ENCODE measurements at regions not wholly inside any gene's neighbourhood (a gene's known extent, or its start where the extent isn't known, plus 50 kb on each side); places are given as distances from the start of the nearest gene placed in this dataset.
A peak's percentile ranks its signal among the peaks of the same experiment; 100 is the strongest.

DNA sequence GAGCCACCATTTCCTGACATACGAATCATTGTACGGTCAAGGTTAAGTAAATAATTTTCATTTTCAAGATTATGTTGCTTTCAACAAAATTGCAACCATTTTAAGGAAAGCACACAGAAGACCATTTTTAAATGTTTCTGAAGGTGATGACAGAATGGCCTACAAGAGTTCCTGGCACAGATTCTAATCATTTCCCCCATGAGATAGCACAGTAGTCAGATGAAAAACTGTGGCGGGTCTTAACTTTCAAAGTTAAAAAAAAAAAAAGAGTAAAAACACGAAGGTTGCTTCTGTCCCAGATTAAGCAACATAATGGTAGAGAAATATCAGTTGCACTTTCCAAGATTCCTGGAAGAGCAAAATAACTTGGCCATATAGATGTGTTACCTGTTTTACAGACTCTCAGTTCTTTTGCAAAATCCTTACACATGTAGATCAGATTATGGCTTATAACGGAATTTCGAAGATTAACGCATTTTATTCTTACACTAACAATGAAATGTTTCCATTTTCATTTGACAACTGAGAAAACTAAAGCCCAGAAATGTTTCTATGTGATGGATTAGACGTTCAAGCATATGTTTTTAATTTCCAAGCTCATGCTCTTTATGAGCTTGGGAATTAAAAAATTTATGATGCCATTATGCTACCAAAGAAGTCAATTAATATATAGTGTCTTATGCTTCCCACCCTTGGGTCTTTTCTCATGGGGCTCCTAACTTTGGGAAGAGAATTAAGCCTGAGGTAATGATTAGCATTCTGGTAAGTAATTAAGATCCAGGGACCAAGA, 335.1 kb upstream of the CLNK start:
- 90% methylated on average over 8 of the region's 8 CpGs for WGBS
- DNase-seq (ENCODE audit: low read depth in 6 of 9, low spot score in 9 of 9): no peak
- H3K27ac ChIP-seq (ENCODE audit: low read depth in 1 of 2, low read length in 1 of 2): no peak overlapping the region
- H3K27me3 ChIP-seq (ENCODE audit: control insufficient read depth in 2 of 2, insufficient read depth in 1 of 2, low read length in 1 of 2): no peaks in the 10 kb centered on the region
- peaks cover 0 to 8% of the 10 kb centered on the region in 2 donors for H3K4me1 ChIP-seq (ENCODE audit: control insufficient read depth in 2 of 2, insufficient read depth in 2 of 2, low read length in 2 of 2)
- no peaks in the 10 kb centered on the region for H3K36me3 ChIP-seq (ENCODE audit: control insufficient read depth in 2 of 2, insufficient read depth in 2 of 2, low read length in 1 of 2)
- H3K9me3 ChIP-seq (ENCODE audit: control insufficient read depth in 2 of 2, insufficient read depth in 1 of 2, low read length in 1 of 2): no peaks in the 10 kb centered on the region
- no peak overlapping the region for H3K4me3 ChIP-seq (ENCODE audit: low read length in 2 of 2)

DNA sequence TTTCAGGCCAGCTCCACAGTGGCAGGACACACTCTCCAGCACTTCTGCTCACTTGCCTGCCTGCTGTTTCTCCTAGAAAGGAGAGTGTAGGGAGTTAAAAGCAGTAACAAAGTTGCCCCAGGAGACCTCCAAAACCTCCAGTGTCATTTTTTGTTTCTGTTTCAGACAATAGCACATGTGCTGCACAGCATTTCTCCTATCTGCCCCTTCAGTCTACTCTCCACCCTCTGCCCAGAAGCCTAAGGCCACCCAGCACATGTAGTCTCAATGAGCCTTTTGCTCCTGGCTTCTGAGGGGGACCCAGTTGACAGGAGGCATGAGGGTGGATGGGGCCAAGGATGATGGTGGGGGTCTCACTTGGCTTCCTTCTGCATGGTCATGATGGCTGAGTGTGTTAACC, 329.6 kb upstream of the CLNK start:
- Histone ChIP-seq H3K27ac (ENCODE audit: low read depth in 1 of 2, low read length in 1 of 2) (no peak overlapping the region), H3K4me3 (ENCODE audit: low read length in 2 of 2) (no peak overlapping the region), H3K9me3 (ENCODE audit: control insufficient read depth in 2 of 2, insufficient read depth in 1 of 2, low read length in 1 of 2) (no peaks in the 10 kb centered on the region), H3K27me3 (ENCODE audit: control insufficient read depth in 2 of 2, insufficient read depth in 1 of 2, low read length in 1 of 2) (no peaks in the 10 kb centered on the region), H3K36me3 (ENCODE audit: control insufficient read depth in 2 of 2, insufficient read depth in 2 of 2, low read length in 1 of 2) (no peaks in the 10 kb centered on the region), H3K4me1 (ENCODE audit: control insufficient read depth in 2 of 2, insufficient read depth in 2 of 2, low read length in 2 of 2) (peaks cover 8 to 12% of the 10 kb centered on the region in 2 donors)
- DNase-seq (ENCODE audit: low read depth in 6 of 9, low spot score in 9 of 9): no peak

DNA sequence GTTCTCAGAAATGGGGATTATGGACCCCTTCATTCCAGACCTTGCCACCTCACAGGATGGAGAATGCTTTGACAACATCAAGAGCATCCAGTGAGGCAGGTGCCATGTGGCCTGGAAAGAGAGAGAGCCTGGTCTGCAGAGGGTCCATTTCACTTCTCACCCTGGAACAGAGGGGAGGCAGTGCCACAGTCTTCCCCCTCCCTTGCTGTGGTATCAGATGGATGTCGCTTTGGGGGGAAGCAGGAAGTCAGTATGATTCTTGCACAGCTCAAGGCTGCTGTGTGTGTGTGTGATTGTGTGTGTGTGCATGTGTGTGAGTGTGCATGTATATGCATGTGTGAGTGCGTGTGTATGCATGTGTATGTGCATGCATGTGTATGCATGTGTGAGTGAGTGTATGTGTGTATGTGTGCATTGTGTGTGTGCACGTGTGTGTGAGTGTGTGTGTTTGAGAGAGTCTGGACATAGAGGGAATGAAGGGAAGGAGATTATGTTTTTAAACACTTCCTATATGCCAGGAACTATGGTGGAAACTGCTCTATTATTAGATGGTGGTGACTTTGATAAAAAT, 328.6 kb upstream of the CLNK start:
- Histone ChIP-seq H3K27me3 (ENCODE audit: control insufficient read depth in 2 of 2, insufficient read depth in 1 of 2, low read length in 1 of 2) (no peaks in the 10 kb centered on the region), H3K4me1 (ENCODE audit: control insufficient read depth in 2 of 2, insufficient read depth in 2 of 2, low read length in 2 of 2) (peaks cover 8 to 16% of the 10 kb centered on the region in 2 donors), H3K4me3 (ENCODE audit: low read length in 2 of 2) (no peak overlapping the region), H3K36me3 (ENCODE audit: control insufficient read depth in 2 of 2, insufficient read depth in 2 of 2, low read length in 1 of 2) (no peaks in the 10 kb centered on the region), H3K9me3 (ENCODE audit: control insufficient read depth in 2 of 2, insufficient read depth in 1 of 2, low read length in 1 of 2) (peaks cover 0 to 3% of the 10 kb centered on the region in 2 donors), H3K27ac (ENCODE audit: low read depth in 1 of 2, low read length in 1 of 2) (no peak overlapping the region)
- WGBS: 80% methylated on average over 3 of the region's 3 CpGs
- DNase-seq (ENCODE audit: low read depth in 6 of 9, low spot score in 9 of 9): peak in 2 of 9 donors; percentile 29 to 52

DNA sequence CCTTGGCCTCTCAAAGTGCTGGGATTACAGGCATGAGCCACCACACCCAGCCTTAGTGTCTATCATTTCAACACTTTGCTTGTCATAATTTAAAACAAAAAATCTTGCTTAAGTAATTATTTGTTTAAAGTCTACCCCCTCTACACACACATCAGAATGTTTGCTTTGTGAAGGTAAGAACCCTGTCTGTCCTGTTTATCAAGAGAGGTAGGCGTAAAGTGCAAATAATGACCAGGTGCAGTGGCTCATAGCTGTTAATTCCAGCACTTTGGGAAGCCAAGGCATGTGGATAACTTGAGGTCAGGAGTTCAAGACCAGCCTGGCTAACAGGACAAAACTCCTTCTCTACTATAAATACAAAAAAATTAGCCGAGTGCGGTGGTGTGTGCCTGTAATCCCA, 326.7 kb upstream of the CLNK start:
- Histone ChIP-seq H3K9me3 (ENCODE audit: control insufficient read depth in 2 of 2, insufficient read depth in 1 of 2, low read length in 1 of 2) (peaks cover 0 to 7% of the 10 kb centered on the region in 2 donors), H3K27me3 (ENCODE audit: control insufficient read depth in 2 of 2, insufficient read depth in 1 of 2, low read length in 1 of 2) (no peaks in the 10 kb centered on the region), H3K4me1 (ENCODE audit: control insufficient read depth in 2 of 2, insufficient read depth in 2 of 2, low read length in 2 of 2) (peaks cover 14 to 28% of the 10 kb centered on the region in 2 donors), H3K36me3 (ENCODE audit: control insufficient read depth in 2 of 2, insufficient read depth in 2 of 2, low read length in 1 of 2) (no peaks in the 10 kb centered on the region), H3K4me3 (ENCODE audit: low read length in 2 of 2) (no peak overlapping the region), H3K27ac (ENCODE audit: low read depth in 1 of 2, low read length in 1 of 2) (no peak overlapping the region)
- 96% methylated on average over 3 of the region's 3 CpGs for WGBS
- DNase-seq (ENCODE audit: low read depth in 6 of 9, low spot score in 9 of 9): no peak

DNA sequence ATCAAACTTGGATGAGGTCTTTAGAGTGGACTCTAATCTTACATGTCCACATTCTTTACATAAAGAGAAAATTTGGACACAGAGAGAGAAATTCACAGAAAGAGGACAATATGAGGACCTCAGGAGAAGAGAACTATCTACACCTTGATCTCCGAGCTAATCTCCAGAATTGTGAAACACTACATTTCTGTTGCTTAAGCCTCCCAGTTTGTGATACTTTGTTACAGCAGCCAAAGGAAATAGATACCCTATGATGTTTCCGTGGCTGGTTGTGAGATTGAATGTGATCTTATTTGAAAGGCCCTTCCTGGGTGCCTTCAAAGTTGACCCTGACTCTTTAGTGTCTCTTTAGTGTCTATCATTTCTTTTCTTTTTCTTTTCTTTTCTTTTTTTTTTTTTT, 326.1 kb upstream of the CLNK start:
- Histone ChIP-seq H3K36me3 (ENCODE audit: control insufficient read depth in 2 of 2, insufficient read depth in 2 of 2, low read length in 1 of 2) (no peaks in the 10 kb centered on the region), H3K9me3 (ENCODE audit: control insufficient read depth in 2 of 2, insufficient read depth in 1 of 2, low read length in 1 of 2) (peaks cover 0 to 7% of the 10 kb centered on the region in 2 donors), H3K27ac (ENCODE audit: low read depth in 1 of 2, low read length in 1 of 2) (no peak overlapping the region), H3K4me1 (ENCODE audit: control insufficient read depth in 2 of 2, insufficient read depth in 2 of 2, low read length in 2 of 2) (peaks cover 17 to 32% of the 10 kb centered on the region in 2 donors), H3K4me3 (ENCODE audit: low read length in 2 of 2) (no peak overlapping the region), H3K27me3 (ENCODE audit: control insufficient read depth in 2 of 2, insufficient read depth in 1 of 2, low read length in 1 of 2) (no peaks in the 10 kb centered on the region)
- DNase-seq (ENCODE audit: low read depth in 6 of 9, low spot score in 9 of 9): no peak
- WGBS: 80% methylated on average over 2 of the region's 2 CpGs

DNA sequence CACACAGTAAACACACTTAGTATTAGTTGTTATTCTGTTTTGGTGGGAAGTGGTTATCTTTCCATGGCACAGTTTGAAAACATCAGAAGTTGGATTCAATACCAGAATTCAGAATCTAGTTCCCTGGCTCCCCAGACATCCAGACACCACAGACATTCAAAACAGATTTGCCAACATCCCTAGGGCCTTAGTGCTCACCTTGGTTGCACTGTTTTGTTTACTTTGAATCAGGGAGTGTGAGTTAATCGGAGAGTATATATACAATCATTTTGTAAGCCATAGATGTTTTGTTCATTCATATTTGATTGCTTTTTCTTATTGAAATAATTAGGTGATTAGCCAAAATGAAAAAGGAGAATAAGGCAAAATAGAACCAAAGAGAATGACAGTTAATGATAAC, 324.7 kb upstream of the CLNK start:
- H3K27me3 ChIP-seq (ENCODE audit: control insufficient read depth in 2 of 2, insufficient read depth in 1 of 2, low read length in 1 of 2): no peaks in the 10 kb centered on the region
- H3K4me3 ChIP-seq (ENCODE audit: low read length in 2 of 2): no peak overlapping the region
- no peaks in the 10 kb centered on the region for H3K36me3 ChIP-seq (ENCODE audit: control insufficient read depth in 2 of 2, insufficient read depth in 2 of 2, low read length in 1 of 2)
- no peak for DNase-seq (ENCODE audit: low read depth in 6 of 9, low spot score in 9 of 9)
- H3K27ac ChIP-seq (ENCODE audit: low read depth in 1 of 2, low read length in 1 of 2): no peak overlapping the region
- peaks cover 29 to 44% of the 10 kb centered on the region in 2 donors for H3K4me1 ChIP-seq (ENCODE audit: control insufficient read depth in 2 of 2, insufficient read depth in 2 of 2, low read length in 2 of 2)
- peaks cover 0 to 7% of the 10 kb centered on the region in 2 donors for H3K9me3 ChIP-seq (ENCODE audit: control insufficient read depth in 2 of 2, insufficient read depth in 1 of 2, low read length in 1 of 2)
- 99% methylated on average over 1 of the region's 1 CpG for WGBS

DNA sequence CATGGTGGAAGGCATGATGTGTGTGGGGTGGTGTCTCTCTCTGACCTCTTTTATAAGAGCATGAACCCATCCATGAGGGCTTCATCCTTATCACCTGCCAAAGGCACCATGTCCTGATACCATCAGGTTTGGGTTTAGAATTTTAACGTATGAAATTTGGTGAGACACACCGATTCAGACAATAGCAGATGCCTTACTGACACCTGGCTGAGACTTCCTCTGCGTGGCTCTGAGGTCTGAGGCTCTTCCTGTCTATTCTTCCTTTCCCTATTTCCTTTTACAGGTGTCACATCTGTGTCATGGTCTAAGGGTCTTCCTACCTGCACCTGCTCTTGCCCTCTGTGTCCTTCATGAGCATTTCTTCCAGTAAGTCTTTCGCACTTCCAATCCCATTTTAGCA, 320.7 kb upstream of the CLNK start:
- 19% methylated on average over 4 of the region's 4 CpGs for WGBS
- Histone ChIP-seq H3K4me1 (ENCODE audit: control insufficient read depth in 2 of 2, insufficient read depth in 2 of 2, low read length in 2 of 2) (peaks cover 24 to 39% of the 10 kb centered on the region in 2 donors), H3K27ac (ENCODE audit: low read depth in 1 of 2, low read length in 1 of 2) (peak overlapping the region; percentile 73 to 74), H3K36me3 (ENCODE audit: control insufficient read depth in 2 of 2, insufficient read depth in 2 of 2, low read length in 1 of 2) (no peaks in the 10 kb centered on the region), H3K27me3 (ENCODE audit: control insufficient read depth in 2 of 2, insufficient read depth in 1 of 2, low read length in 1 of 2) (no peaks in the 10 kb centered on the region), H3K9me3 (ENCODE audit: control insufficient read depth in 2 of 2, insufficient read depth in 1 of 2, low read length in 1 of 2) (peaks cover 0 to 15% of the 10 kb centered on the region in 2 donors), H3K4me3 (ENCODE audit: low read length in 2 of 2) (no peak overlapping the region)
- DNase-seq (ENCODE audit: low read depth in 6 of 9, low spot score in 9 of 9): peak; percentile 46 to 87 (median 73)

DNA sequence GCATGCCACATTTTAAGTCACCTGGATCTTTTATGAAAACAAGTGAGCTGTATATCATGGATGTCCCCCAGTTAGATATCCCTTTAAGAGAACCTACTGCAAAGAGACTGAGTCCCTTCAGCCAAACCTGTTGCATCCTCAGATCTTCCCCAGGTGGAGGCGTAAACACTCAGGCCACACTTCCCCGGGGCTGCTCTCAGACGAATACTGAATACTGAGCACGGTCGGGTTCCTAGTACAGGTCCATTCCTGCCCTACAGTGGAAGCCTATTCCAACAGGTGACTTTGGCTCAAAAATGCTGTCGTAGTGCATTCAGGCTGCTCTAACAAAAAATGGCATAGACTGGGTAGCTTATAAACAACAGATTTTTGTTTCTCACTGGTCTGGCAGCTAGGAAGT, 320.2 kb upstream of the CLNK start:
- 92% methylated on average over 6 of the region's 6 CpGs for WGBS

DNA sequence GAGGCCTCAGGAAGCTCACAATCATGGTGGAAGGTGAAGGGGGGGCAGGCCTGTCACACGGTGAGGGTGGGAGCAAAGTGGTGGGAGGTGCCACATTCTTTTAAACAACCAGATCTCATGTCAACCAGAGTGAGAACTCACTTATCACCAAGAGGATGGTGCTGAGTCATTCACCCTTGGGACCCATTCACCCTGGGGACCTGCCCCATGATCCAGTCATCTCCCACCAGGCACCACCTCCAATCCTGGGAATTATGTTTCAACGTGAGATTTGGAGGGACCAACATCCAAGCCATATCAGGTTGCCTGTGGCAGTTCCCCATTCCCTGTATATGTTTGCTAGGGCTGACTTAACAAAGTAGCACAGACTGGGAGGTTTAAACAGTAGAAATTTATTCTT, 318.4 kb upstream of the CLNK start:
- H3K4me3 ChIP-seq (ENCODE audit: low read length in 2 of 2): no peak overlapping the region
- 98% methylated on average over 2 of the region's 2 CpGs for WGBS
- peaks cover 0 to 11% of the 10 kb centered on the region in 2 donors for H3K9me3 ChIP-seq (ENCODE audit: control insufficient read depth in 2 of 2, insufficient read depth in 1 of 2, low read length in 1 of 2)
- no peak overlapping the region for H3K27ac ChIP-seq (ENCODE audit: low read depth in 1 of 2, low read length in 1 of 2)
- no peaks in the 10 kb centered on the region for H3K27me3 ChIP-seq (ENCODE audit: control insufficient read depth in 2 of 2, insufficient read depth in 1 of 2, low read length in 1 of 2)
- H3K36me3 ChIP-seq (ENCODE audit: control insufficient read depth in 2 of 2, insufficient read depth in 2 of 2, low read length in 1 of 2): no peaks in the 10 kb centered on the region
- H3K4me1 ChIP-seq (ENCODE audit: control insufficient read depth in 2 of 2, insufficient read depth in 2 of 2, low read length in 2 of 2): peaks cover 24 to 34% of the 10 kb centered on the region in 2 donors
- DNase-seq (ENCODE audit: low read depth in 6 of 9, low spot score in 9 of 9): no peak

More for the DNA sequence above, 320.2 kb upstream of the CLNK start:
- peak in 1 of 9 donors; percentile 16 for DNase-seq (ENCODE audit: low read depth in 6 of 9, low spot score in 9 of 9)
- H3K27me3 ChIP-seq (ENCODE audit: control insufficient read depth in 2 of 2, insufficient read depth in 1 of 2, low read length in 1 of 2): no peaks in the 10 kb centered on the region
- H3K9me3 ChIP-seq (ENCODE audit: control insufficient read depth in 2 of 2, insufficient read depth in 1 of 2, low read length in 1 of 2): peaks cover 0 to 15% of the 10 kb centered on the region in 2 donors
- H3K4me1 ChIP-seq (ENCODE audit: control insufficient read depth in 2 of 2, insufficient read depth in 2 of 2, low read length in 2 of 2): peaks cover 24 to 39% of the 10 kb centered on the region in 2 donors
- no peaks in the 10 kb centered on the region for H3K36me3 ChIP-seq (ENCODE audit: control insufficient read depth in 2 of 2, insufficient read depth in 2 of 2, low read length in 1 of 2)
- peak overlapping the region; percentile 73 to 74 for H3K27ac ChIP-seq (ENCODE audit: low read depth in 1 of 2, low read length in 1 of 2)
- no peak overlapping the region for H3K4me3 ChIP-seq (ENCODE audit: low read length in 2 of 2)

All from thymus (tissue), 11 donors.